Keratinocyte (primary cell): ENCODE measurements at regions not wholly inside any gene's neighbourhood (a gene's known extent, or its start where the extent isn't known, plus 50 kb on each side); places are given as distances from the start of the nearest gene placed in this dataset.

Experiments used
- CTCF ChIP-seq, 3 experiments: IDR thresholded peaks in 1 of 3; conservative IDR thresholded peaks in 1 of 3; optimal IDR thresholded peaks in 1 of 3; 2 replicates in 2 of 3; 3 replicates in 1 of 3; pipeline versions ENCODE3 to v1.5.1; 2011; ENCODE audit warnings: low read length in 3 of 3, mild to moderate bottlenecking in 3 of 3, moderate library complexity in 2 of 3, control low read depth in 1 of 3, inconsistent platforms in 1 of 3; ENCODE audit not compliant: insufficient read depth in 2 of 3; ENCODE audit errors: extremely low read depth in 1 of 3
- EZH2 ChIP-seq: IDR thresholded peaks from one replicate; pipeline ENCODE4 v1.6.1; 2012; ENCODE audit warnings: inconsistent platforms, mild to moderate bottlenecking, low read length, moderate library complexity

GRCh38 chr4:54914781-54915180, 210.6 kb downstream of the KDR start:
- no peak for TF ChIP-seq CTCF (optimal IDR thresholded peaks at IDR 0.05 in 1 of 3, IDR thresholded peaks at IDR 0.05 in 1 of 3, conservative IDR thresholded peaks at IDR 0.05 in 1 of 3; ENCODE audit: extremely low read depth in 1 of 3, insufficient read depth in 2 of 3, low read length in 3 of 3)
- no peak for TF ChIP-seq EZH2
